HFF-Myc (cell line): ENCODE measurements at regions not wholly inside any gene's neighbourhood (a gene's known extent, or its start where the extent isn't known, plus 50 kb on each side); places are given as distances from the start of the nearest gene placed in this dataset.

Experiments used
- DNase-seq: peaks from one replicate; pipeline ENCODE4 v3.0.0-alpha.2; 2011; ENCODE audit warnings: low read depth; ENCODE audit errors: extremely low read depth
- H3K4me3 ChIP-seq: replicated peaks from 2 replicates; pipeline ENCODE4 v1.5.1; 2011; ENCODE audit warnings: low read depth, mild to moderate bottlenecking, control low read depth, low read length
- CTCF ChIP-seq: IDR thresholded peaks from 2 replicates; pipeline ENCODE4 v1.5.1; 2012; ENCODE audit warnings: mild to moderate bottlenecking, low read depth, low read length, control low read depth; ENCODE audit errors: missing control alignments

- no peak overlapping the region for H3K4me3 ChIP-seq
- TF ChIP-seq CTCF = no peak
- no peak for DNase-seq
These were observed 101.9 kb downstream of the GGTLC2 start for GRCh38 chr22:22746061-22746962.

GRCh38 chr22:22746963-22747933 is 102.8 kb downstream of the GGTLC2 start:
- no peak for TF ChIP-seq CTCF
- DNase-seq = no peak
- no peak overlapping the region for H3K4me3 ChIP-seq

GRCh38 chr22:22748297-22748743 is 103.9 kb downstream of the GGTLC2 start:
- no peak overlapping the region for H3K4me3 ChIP-seq
- DNase-seq = no peak
- TF ChIP-seq CTCF = peak; percentile 86

DNA sequence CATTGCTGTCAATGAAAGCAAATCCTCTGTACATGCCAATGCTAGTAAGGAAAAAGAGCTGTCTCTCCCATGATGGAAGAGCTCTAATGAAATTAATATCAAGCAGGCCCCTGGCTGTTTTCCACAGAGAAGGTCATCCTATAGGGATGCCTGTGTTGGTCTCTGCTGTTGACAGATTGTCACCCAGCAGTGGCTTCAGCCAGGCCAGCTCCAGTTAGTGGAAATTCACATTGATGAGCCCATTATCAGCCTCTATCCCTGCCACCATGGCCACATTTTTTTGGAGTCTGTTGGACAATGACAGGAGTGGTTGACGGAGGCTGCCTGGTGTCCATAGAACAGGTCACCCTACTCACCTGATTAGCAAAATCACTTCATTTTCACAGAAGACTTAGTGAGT is 104.3 kb downstream of the GGTLC2 start:
- H3K4me3 ChIP-seq = no peak overlapping the region
- TF ChIP-seq CTCF = no peak
- no peak for DNase-seq

DNA sequence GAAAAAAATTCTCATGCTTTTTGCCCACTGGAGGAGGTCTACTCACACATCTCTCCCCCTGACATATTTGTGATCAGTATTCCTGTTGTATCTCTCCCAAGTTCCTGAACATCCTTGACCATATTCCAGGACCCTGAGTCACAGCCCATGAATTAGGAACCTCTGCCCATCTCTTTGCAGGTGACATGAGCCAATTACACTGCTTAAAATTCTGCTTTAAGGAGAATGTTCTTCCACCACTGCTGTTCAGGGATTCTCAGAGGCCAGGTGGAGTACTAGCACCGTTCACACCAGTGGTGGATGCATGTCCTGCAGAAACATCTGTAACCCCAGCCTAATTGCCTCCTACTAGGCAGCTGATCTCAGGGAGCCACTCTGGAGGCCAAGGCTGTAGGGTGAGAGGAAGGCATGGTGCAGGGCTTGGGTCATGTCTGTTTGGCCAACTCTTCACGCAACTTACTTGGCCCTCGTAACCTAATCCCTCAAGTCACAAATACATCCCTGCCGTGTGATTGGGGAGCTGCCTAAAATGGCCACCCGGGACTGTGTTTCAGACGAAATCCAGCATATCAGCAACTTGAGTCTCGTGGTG is 104.8 kb downstream of the GGTLC2 start:
- no peak overlapping the region for H3K4me3 ChIP-seq
- TF ChIP-seq CTCF = no peak
- no peak for DNase-seq

DNA sequence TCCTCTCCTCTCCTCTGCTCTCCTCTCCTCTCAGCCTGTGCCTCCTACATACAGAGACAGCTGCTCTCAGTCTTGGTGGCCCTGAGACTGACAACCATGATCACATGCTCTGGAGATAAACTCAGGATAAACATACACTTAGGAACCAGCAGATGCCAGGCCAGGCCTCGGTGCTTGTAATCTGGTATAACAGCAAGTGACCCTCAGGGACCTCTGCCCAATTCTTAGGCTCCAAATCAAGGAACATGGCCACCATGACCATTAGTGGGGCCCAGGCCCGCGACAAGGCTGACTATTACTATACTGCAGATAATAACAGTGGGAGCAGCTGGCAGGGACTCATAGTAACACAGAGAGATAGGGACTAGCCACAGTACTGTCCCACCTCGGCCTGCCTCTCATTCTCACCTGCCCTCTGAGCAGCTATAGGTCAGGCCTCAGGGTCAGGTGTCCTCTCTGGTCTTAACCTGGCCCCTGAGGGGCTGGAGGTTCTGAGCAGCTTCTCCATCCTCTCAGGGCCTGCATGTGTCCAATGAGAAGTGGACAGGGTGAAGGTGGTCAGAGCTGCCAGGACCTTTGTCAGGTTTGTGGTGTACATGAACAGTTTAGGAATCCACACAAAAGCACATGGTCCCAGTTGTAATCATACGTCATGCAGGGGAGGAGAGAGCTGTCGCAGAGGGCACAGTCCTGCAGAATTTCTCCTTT is 106.1 kb downstream of the GGTLC2 start:
- TF ChIP-seq CTCF = no peak
- H3K4me3 ChIP-seq = no peak overlapping the region
- DNase-seq = no peak
